CD4-positive, alpha-beta T cell treated with Interleukin-10 for 1 hour (primary cell): ENCODE measurements at regions not wholly inside any gene's neighbourhood (a gene's known extent, or its start where the extent isn't known, plus 50 kb on each side); places are given as distances from the start of the nearest gene placed in this dataset.
"Not testable (repeated sequence)": the region's sequence is repeated elsewhere in the genome, so short reads cannot be mapped to it uniquely, and the experiment has no call there.

Experiments
- DNase-seq: peaks from one replicate; pipeline ENCODE4 v3.0.0-alpha.2; 2020

DNA sequence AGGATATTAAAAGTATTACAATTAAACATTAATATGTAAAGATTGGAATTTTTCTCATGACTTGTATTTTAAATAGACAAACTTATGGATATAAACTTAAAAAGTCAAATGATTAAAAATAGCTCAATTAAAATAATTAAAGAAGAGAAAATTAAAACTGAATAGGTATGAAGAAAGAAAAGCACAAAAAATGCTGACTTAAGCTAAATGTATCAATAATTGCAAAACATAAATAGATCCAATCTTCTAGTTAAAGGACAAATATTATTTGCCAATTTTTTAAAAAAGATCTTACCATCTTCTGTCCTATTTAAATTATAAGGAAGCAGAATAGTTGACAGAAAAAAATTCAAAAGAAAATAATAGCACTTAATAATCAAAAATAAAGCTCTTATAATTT lies 646.3 kb upstream of the ANKRD30A start:
- no peak for DNase-seq

DNA sequence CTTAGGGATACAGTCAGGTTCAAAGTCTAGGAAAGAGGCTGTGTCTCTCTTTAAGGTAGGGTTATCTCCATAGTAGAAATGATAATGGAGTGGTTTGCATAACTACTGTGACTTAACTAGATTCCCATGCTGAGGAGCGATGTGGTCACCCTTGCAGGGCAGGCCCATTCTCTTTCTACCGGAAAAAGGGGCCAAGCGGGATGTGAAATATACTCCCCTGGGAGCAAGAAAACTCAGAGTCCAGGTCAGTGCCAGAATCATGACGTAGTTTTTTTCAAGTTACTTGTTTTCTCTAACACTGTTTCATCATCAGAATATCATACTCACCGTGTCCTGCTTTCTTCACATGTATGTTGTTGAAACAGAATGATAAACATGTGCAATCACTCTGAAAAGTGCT lies 649.0 kb upstream of the ANKRD30A start:
- no peak for DNase-seq

DNA sequence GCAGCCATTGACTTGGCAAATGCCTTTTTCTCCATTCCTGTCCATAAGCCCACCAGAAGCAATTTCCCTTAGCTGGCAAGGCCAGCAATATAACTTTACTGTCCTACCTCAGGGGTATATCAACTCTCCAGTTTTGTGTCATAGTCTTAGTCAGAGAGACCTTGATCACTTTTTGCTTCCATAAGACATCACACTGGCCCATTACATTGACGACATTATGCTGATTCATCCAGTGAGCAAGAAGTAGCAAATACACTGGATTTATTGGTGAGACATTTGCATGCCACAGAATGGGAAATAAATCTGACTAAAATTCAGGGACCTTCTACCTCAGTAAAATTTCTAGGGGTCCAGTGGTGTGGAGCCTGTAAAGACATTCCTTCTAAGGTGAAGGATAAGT lies 649.7 kb upstream of the ANKRD30A start:
- no peak for DNase-seq

DNA sequence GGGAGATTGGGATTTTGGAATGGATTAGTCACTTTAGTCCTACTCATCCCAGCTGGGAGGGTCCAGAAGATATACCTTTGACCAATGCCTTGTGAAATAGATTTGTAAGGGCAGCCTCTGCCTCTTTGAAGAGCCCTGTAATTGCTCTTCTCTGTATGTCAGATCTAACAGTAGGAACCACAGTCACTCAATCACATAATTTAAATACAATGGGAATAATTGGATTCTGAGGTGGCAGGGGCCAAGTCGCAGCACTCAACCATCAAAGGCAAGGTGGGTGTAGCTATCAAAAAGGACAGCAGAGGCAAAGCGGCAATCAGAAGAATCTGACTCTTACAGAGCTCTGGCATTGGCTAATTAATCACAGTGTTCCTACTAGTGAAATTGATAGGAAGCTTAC lies 650.9 kb upstream of the ANKRD30A start:
- DNase-seq = no peak

DNA sequence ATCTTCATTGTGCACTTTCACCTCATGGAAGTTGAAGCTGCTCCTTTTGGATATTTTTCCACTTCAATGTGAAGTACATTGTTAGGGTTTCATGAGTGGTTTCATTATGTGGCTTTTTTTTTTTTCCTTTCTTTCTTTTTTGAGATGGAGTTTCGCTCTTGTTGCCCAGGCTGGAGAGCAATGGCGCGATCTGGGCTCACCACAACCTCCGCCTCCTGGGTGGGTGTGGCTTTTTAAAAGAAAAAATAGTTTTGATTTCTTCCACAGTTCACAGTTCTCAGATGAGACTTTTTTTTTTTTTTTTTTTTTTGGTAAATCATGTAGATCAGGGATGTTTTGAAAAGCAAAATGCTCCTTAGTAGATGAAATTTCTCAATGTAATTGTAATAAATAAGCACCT lies 652.3 kb upstream of the ANKRD30A start:
- no peak for DNase-seq

DNA sequence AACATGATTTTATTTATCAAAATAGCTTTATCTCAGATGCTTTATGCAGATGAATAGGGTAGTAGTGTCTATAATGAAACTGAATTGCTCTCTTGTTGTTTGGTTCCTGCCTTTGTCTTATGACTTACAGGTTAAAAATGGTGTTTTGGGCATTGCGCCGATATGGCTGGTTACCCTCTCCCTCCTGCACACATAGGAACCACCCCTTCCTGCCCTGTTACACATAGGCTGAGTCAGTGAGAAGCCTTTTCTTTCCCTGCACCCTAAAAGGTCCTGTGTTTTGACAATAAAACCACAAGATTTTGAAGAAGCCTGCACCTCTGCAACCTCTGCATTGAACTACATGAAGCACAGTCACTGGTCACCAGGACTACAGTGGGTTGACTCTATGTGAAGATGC lies 655.8 kb upstream of the ANKRD30A start:
- DNase-seq = no peak

DNA sequence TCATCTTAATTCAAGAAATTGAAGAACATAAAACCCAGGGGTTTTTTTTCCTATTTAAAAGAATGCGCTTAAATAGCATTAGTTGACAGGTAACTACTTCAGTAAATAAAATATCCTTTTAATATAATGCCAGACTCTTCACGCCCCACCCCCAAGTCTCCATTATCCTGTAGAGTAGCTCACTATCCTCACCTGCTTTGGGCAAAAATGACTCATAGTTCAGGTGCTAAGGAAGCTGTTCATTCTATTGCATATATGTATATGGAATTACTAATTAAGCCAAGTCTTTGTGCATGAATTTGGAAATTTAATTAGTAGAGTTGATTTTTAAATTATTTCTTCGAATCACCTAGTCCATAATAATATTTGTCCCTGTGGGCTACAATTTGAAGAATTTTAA lies 656.8 kb upstream of the ANKRD30A start:
- DNase-seq = no peak

DNA sequence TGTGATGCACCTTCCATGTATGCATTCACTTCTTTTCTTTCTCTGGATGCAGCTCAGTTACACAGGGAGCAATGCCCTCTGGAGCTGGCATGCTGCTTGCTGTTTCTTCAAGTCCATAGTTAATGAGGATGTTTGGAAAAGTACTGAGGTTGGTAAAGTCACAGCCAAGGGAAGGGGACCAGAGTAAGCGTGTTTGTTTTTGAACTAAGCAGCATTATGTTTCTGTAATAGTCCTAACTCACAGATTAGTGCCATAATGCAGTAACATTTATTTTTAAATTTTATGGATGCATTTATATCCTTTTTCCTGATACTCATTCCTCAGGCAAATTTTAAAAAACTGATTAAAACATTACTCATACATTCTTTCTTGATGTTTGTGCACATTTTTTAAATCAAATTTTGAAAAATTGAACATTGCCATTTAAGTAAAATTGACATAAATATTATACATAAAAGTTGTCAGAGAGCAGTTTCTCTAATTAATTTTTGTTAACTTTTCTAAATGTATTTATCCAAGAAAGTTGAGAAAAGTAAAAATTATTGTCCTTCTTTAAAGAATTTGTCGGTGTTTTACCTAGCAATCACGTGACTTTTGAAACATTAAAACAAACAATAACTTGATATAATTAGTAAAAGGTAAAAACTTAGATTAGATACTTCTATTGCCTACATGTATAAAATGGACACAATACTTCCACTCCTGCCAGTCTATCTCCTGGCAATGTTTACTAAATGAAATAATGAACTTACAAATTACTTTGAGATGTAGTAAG lies 659.6 kb upstream of the ANKRD30A start:
- no peak for DNase-seq

DNA sequence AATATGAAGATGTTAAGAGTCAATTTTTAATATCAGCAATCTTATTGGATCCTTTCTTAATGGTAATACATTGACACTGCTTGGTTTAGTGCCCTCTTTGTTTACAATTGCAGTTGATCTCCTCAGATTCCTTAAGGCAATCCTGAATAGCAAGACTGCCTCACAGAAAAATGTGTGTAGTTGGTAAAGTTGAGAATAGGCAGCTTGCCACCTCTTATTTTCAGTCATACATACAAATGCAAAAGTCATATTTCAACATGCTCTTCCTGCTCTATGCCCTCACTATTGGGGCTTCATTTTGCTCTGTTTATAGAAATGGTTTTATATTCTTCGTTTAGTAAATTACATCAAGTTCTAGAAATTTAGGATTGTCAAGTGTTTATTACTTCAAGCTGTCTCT lies 661.1 kb upstream of the ANKRD30A start:
- DNase-seq = no peak

DNA sequence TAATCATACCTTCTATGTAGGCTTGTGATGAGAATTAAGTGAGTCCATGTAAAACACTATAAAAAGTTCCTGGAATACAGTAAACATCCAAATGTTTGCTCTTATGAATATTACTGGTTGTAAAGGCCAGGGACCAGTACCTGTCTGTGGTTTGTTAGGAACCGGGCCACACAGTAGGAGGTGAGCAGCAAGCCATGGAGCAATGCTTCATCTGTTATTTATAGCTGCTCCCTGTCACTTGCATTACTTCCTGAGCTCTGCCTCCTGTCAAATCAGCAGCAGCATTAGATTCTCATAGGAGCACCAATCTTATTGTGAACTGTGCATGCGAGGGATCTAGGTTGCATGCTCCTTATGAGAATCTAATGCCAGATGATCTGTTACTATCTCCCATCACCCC lies 662.0 kb upstream of the ANKRD30A start:
- DNase-seq = no peak

DNA sequence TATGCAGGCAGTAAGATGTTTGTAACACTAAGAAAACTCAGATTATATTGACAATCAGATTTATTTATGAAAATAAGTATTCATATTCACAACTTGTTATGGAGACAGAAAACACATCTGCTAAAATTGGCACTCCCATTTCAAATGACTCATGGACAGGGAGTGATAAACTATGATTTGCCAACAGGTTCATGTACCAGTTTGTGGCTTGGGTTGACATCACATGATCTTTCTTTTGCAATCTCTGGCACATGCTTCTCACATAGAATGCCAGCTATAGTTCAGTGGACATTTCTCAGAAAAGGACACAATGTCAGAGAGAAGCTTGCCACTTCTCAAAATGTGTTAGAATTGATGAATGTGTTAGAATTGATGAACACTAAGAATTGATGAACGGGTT lies 663.2 kb upstream of the ANKRD30A start:
- DNase-seq = no peak

DNA sequence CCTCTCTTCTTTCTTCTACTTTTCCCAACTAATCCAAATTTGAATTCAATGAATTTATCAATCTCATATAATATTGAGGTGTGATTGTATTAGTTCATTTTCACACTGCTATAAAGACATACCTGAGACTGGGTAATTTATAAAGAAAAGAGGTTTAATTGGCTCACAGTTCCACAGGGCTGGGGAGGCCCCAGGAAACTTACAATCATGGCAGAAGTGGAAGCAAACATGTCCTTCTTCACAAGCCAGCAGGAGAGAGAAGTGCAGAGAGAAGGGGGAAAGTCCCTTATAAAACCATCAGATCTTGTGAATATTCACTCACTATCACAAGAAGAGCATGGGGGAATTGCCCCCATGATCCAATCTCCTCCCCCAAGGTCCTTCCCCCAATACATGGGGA lies 667.0 kb upstream of the ANKRD30A start:
- DNase-seq = not testable (repeated sequence)

DNA sequence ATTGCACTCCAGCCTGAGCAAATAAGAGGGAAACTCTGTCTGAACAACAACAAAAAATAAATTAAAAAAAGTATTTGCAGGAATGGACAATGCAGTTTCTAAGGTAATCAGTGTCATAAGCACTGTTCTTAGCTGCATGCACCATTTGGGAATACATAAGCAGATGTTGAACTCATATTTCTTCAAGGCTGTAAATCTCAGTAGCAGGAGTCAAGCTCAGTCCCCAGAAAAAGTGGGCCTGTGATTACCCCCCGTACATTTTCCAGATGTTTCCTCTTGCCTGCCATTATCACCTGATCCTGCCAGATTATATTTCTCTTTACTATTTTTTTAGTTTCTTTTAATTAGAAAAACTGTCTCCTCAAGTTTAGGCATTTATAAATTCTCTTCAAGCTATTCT lies 667.6 kb upstream of the ANKRD30A start:
- no peak for DNase-seq

DNA sequence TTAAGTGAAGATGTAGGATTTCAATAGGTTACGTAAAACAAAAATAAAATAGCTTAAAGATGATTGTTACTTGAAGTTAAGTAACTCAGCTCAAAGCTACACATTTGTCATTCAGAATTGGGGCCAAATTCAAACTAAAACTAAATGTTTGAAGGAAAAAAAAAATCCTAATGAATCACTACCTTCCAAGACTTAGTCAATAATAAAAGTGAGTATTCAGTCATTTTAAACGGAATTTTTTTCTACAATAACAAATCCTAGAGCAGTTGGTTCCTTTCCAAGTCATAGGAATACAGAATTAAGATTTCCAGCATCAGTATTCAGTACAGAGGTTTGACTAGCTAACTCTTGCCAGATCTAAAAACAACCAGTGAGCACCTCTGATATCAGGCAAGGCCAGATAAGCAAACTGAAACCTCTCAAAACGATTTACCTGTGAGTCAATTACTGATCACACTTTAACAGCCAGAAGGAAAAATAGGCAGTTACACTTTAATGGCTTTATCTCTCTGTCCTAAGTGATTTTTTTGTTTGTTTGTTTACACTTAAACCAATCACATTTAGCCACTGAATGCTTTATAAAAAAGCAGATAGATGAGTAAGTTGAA lies 669.8 kb upstream of the ANKRD30A start:
- DNase-seq = no peak

DNA sequence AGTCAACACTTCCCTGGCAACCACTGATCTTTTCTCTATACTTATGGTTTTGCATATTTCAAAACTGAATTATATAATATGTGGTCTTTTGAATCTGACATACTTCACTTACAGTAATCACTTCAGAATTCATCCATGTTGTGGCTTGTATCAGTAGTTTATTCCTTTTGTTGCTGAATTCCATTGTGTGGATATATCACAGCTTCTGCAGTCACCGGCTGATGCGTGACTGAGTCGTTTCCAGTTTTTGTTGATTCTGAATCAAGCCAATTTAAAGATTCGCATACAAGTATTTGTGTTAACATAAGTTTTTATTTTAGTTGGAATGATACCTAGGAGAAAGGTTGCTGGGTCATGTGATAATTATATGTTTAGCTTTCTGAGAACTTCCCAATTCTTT lies 672.5 kb upstream of the ANKRD30A start:
- DNase-seq = no peak

DNA sequence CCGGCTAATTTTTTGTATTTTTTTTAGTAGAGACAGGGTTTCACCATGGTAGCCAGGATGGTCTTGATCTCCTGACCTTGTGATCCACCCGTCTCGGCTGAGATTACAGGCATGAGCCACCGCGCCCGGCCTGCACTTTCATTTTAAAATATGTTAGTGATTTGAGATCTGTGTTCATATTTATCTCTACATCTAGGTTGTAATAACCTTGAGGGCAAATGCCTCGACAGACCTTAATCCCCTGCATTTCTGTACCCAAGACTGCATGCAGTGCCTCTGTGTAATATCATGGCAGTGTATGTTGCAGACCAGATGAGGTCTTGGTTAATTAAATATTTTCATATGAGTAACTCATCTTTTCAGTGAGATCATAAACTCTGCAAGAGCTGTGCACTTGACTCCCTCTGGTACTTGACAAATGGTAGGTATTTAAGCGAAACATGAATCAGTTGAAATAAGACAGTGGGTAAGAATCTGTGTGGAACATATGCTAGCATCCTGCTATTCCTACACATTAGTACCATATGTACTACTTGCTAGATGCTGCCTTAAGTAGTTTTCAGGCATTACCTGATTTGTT lies 673.9 kb upstream of the ANKRD30A start:
- no peak for DNase-seq

DNA sequence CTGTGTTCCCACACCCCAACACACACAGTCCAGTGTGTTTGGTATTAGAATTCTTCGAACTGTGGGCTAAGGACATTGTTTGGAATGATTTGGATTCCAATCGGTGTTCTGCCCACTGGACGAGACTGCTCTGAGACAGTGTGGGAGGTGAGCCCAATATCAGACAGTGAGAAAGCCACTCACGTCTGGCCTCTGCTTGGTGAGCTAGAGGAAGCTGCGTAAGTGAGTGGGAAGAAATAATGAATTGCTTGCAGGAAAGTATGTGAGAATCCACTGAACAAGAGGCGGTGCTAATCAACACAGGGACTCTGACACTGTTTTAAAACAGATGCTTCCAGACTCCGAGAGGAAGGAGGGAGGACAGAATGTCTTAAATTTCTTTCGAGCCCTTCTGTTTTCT lies 675.0 kb upstream of the ANKRD30A start:
- DNase-seq = no peak

DNA sequence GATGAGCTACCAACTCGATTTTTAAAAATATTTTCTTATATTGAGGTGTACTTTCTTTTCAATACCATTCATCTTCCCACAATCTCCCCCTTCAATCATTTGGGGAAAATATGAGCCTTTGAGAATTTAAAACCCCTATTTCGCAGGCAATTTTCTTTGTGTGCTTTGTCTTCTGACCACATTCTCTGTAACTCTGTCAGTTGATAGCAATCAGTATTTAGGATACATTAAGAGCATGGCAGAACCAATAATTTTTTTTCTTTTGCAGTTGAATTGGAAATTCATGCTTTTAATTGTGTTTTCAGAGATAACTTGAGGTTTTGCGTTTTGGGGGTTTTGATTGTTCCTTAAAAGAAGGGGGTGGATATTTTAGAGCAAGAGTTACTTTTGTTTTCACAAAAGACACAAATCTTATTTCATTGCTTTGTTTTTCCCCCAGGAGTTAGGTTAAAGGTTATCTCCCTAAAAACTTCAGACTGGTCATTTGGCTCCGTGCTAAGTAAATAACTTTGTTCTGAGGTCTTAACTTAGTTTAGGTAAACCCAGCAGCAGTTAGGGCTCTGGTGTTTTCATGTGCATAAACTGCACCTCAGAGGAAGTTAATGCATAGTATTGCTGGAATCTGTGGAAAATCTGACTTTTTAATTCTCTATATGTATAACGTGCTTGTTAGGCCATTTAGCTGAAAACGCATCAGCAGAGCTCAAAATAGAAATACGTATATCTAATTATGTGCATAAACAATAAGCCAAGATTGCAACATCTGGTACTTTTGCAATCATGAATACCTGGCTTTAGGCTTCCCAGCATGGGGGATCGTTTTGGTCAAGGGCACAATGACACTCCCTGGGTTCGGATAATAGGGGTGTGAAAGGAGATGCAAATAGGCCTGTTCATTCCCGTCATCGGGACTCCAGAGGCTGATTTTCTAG lies 676.4 kb upstream of the ANKRD30A start:
- DNase-seq = no peak

DNA sequence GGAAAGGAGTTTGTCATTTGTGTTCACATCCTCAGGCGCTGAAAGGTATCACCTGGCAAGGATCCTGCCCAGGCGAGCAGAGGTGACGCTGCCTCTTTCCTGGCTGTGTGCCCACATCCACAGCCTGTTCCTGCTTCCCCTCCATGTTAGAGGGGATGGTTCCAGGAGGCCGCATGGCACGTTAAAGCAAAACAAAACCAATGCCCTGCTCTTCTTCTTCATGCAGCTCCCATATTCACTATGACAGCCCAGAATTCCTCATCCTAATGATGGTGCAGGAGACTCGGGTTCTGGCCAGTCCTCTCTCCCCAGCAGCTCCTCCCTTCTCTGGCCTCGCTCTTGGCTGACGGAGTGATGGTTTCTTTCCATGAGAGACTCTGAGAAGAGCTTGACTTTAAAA lies 678.5 kb upstream of the ANKRD30A start:
- no peak for DNase-seq

DNA sequence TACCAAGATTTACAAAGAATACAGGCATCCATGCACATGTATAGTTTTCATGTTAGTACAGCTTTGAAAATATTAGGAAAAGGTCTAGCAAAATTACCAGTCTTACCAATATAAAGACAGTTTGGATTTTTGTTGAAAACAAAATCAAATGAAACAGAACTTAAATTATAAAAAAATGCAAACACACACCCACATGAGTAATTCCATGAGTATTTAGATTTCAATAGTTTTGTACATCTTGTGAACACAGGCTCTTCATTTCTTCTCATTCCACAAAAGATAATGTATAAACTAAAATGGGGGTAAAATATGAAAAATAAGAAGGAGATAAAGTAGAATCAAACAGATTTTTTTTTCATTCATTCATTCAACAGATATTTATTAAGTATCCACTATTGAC lies 682.2 kb upstream of the ANKRD30A start:
- no peak for DNase-seq

DNA sequence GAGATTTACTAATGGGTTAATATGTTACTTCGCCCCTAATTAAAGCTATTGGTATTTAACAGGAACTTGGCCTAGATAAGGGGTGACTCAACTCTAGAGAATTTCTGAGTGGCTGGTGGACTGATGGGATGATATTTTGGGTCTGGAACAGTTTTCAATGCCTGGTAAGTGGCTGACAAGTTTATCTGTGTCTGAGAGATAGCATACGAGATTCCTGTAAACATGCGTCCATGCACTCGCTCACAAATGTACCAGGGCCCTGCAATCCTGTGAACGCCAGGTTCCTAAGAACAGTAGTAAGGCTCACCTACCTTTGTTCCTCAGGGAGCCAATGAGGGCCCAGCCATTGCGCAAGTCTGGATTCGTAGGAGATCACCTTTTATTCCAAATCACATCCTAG lies 683.8 kb upstream of the ANKRD30A start:
- DNase-seq = no peak

DNA sequence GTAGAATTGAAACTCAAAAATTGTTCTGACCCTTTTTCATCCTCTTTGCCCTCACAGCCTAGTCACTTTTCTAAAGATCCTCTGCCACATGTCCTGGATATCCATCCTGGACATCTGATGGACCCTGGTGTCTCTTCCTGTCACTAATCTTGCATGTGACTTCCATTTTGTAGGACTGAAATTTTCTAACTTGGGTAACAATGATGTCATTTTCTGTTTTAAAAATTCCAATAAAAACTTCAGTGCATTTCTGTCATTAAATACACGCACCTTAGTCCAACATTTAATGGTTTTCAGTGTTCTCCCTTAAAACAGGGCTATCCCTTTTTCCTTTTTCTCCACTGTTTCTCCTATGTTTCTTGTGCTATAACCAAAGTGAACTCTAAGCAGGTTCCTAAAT lies 684.9 kb upstream of the ANKRD30A start:
- no peak for DNase-seq

DNA sequence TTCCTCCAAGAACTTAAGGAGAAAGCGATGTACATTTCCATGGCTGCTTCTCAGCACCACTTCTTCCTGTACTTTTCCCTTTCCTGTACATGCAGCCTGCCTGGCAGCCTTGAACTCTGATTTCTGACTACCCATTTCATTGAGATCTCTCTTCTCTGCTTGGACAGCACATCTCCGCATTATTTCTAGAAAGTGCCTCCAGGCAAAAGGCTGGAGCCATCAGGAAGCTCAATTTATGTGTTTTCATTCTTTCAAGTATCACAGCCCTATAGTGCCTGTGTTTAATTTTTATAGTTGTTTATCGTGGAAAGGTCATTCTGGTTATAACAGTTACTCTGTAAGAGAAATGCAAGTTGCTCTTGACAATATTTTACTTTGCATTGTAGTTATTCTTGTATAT lies 688.0 kb upstream of the ANKRD30A start:
- no peak for DNase-seq

DNA sequence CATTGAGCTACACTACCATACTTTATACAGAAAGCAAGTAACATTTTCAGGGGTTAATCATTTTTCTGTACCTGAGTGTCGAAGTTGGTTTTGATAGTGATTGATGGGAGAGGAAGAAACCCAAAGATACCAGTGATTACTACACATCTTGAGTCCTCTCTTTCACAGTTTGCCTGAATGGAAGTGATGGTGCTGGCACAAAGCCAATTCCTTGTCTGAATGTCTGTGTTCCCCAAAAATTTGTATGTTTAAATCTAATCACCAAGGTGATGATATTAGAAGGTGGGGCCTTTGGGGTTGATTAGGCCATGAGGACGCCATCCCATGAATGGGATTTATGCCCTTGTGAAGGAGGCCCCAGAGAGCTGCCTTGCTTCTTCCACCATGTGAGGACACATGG lies 696.9 kb upstream of the ANKRD30A start:
- no peak for DNase-seq
